ENCODE measurements at regions not wholly inside any gene's neighbourhood (a gene's known extent, or its start where the extent isn't known, plus 50 kb on each side); places are given as distances from the start of the nearest gene placed in this dataset.
A peak's percentile ranks its signal among the peaks of the same experiment; 100 is the strongest.

DNA sequence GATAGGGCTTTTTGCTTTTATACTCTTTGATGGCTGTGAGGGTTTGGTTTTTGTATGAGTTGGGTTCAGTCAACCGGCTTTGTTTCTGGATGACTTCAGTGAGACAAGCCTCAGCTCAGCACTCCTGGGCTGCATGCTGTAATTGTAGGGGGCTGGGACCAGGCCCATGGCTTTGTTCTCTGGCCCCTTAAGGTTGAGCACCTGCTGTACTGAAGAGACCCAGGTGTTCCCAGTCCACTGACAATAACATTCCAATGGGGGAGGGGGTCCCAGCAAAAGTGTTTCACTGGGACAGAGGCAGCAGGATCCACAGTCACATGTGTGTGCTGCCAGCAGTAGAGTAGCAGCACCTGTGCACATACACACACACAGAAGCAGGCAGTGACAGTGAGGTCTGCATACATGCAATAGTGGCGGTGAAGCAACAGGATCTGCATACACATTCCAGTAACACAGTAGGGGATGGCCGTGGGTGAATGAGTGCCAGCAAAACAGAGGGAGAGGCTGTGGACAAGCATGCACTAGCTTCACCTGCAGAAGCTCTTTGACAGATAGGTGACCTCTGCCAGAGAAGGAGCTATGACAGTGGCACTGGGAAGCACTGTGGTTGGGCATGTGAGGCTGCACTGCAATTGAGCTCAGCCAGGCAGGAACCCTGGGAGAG, 240.4 kb downstream of the ASCL1 start:
- DNase-seq = peak; percentile 61

GRCh38 chr12:103198499-103198898, 241.0 kb downstream of the ASCL1 start:
- DNase-seq = no peak

- DNase-seq = no peak
Observed at GRCh38 chr12:103205906-103206305, 248.4 kb downstream of the ASCL1 start.

DNA sequence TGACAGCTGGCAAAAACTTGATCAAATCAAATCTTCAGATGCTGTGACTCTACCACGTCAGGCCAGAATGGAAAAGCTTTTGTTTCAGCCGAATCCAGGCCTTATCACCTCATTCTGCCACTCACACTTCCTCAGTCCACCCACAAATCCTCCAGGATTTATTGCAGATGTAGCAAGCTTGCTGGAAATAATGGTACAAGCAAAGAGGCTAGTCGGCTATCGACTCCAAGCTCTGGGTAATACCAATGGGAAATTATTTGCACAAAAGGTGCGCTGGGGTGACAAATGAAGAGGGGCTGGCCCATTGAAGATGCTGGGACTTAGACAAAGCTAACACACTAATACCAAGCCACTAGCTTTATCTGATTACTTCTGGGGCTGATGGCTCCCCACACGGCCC, 250.5 kb downstream of the ASCL1 start:
- no peak for DNase-seq

GRCh38 chr12:103241184-103241583, 254.6 kb downstream of the C12orf42 start:
- peak; percentile 96 for DNase-seq

- no peak for DNase-seq
Observed at GRCh38 chr12:103244596-103244995, 251.2 kb downstream of the C12orf42 start.

DNA sequence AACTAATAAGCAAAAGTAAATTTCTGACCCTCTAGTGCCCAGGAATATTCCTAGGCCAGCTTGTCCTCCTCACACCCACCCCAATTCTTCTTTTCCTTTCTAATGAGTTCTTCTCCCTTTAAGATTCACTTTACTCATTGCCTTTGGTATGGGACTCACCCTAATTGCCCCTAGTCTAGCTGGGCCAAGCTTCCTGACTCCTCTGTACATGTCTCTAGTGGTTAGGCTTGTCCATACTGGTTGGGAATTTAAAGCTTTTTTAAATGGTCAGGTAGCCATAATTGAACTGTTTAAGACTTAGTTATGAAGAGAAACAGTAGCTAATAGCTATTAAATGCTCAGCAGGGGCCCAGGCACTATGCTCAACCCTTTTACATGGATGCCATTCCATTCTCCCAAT, 248.2 kb downstream of the C12orf42 start:
- no peak for DNase-seq

GRCh38 chr12:103249607-103250006, 246.2 kb downstream of the C12orf42 start:
- peak; percentile 90 for DNase-seq

DNA sequence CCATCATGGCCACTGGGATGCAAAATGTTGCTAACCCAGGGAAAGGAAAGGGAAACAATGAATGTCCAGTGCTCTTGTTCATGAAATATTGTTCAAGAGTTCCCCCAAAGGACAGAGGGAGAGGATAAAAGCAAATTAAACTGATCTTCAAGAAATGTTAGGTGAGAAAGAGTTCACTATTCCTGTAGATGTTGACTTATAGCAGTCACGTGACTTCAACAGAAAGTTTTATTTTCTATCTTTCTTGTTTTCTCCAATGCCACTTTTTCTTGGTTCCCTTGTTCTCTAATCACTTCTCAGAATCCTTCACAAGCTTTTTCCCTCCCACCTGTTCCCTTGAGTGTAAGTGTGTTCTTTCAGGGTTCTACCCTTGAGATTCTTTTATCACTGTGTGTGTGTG, 245.3 kb downstream of the C12orf42 start:
- no peak for DNase-seq

Data from NCI-H2029 treated with DMSO at 0.1 percent for 48 hours (cell line).